Esophagus squamous epithelium (tissue), 5 donors: ENCODE measurements at regions not wholly inside any gene's neighbourhood (a gene's known extent, or its start where the extent isn't known, plus 50 kb on each side); places are given as distances from the start of the nearest gene placed in this dataset.

Experiments used
- DNase-seq: peaks from one replicate; lab custom pipeline; 2025; lab: John Stamatoyannopoulos, UW
- H3K27ac ChIP-seq, 4 donors: fragments of 200-600 bp; sonication (generic); one replicate each; pipeline ENCODE4 v1.5.1; 2016 to 2019; ENCODE audit warnings: mild to moderate bottlenecking in 1 of 4
- H3K27me3 ChIP-seq, 4 donors: fragments of 200-600 bp; sonication (generic); 1 replicate in 3 of 4; 2 replicates in 1 of 4; pipeline versions ENCODE4 v1.5.1 to v1.6.0; 2017 to 2021; ENCODE audit warnings: antibody characterized with exemption in 1 of 4
- H3K36me3 ChIP-seq, 3 donors: fragments of 200-600 bp; sonication (generic); one replicate each; pipeline ENCODE4 v1.5.1; 2016 to 2019
- H3K4me1 ChIP-seq, 3 donors: fragments of 200-600 bp; sonication (generic); one replicate each; pipeline ENCODE4 v1.5.1; 2017 to 2019
- H3K4me3 ChIP-seq, 4 donors: fragments of 200-600 bp; sonication (generic); 1 replicate in 3 of 4; 2 replicates in 1 of 4; pipeline ENCODE4 v1.5.1; 2016 to 2019; ENCODE audit warnings: mild to moderate bottlenecking in 2 of 4, moderate library complexity in 1 of 4
- H3K9me3 ChIP-seq, 3 donors: fragments of 200-600 bp; sonication (generic); one replicate each; pipeline ENCODE4 v1.5.1; 2016 to 2019
- POLR2A ChIP-seq, 4 donors: fragments of 450-650 bp; IDR thresholded peaks; one replicate each; pipeline ENCODE4 v1.6.1; 2017; ENCODE audit warnings: antibody characterized with exemption in 4 of 4, mild to moderate bottlenecking in 4 of 4, moderate library complexity in 3 of 4
- WGBS, 2 donors: methylation state at CpG; one replicate each; pipeline ENCODE4 v1.1.5; 2018; 5-methylcytosine and 5-hydroxymethylcytosine counted together
- intact Hi-C: fragments of 100-400 bp; cut with DNase I; formaldehyde crosslinking; loops from one replicate; pipeline ENCODE4 v1.15.0; 2022
- TF ChIP-seq, protein P1 (sequence below), 6 experiments: fragments of 450-650 bp in 4 of 6; fragments of 200-600 bp in 2 of 6; sonication (generic) in 2 of 6; IDR thresholded peaks; one replicate each; pipeline ENCODE4 v1.5.1; 2016 to 2019; ENCODE audit warnings: antibody characterized with exemption in 6 of 6, mild to moderate bottlenecking in 4 of 6, moderate library complexity in 4 of 6
- donor health status: DM: yes; HTN: yes; CAD: no.

DNA sequence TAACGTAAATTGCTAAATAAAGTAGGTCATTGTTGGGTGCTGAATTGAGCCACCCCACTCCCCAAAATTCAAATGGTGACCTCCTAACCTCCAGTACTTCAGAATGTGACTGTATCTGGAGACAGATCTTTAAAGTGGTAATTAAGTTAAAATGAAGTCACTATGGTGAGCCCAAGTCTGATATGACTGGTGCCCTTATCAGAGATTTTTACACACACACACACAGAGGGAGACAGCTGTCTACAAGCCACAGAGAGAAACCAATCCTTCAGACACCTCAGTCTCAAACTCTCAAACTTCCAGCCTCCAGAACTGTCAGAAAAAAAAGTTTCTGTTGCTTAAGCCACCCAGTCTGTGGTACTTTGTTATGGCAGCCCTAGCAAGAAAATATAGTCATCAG is 879.2 kb upstream of the INTU start:
- Histone ChIP-seq H3K27me3 (no peaks in the 10 kb centered on the region), H3K4me3 (no peak overlapping the region), H3K4me1 (no peaks in the 10 kb centered on the region), H3K36me3 (no peaks in the 10 kb centered on the region), H3K9me3 (no peaks in the 10 kb centered on the region), H3K27ac (no peak overlapping the region)
- intact Hi-C loops, result no loop called here
- DNase-seq, result no peak
- 59 to 100% methylated on average over 1 of the region's 1 CpG for WGBS, 2 donors
- no peak for TF ChIP-seq POLR2A (IDR thresholded peaks at IDR 0.05)
- TF ChIP-seq, protein P1, sequence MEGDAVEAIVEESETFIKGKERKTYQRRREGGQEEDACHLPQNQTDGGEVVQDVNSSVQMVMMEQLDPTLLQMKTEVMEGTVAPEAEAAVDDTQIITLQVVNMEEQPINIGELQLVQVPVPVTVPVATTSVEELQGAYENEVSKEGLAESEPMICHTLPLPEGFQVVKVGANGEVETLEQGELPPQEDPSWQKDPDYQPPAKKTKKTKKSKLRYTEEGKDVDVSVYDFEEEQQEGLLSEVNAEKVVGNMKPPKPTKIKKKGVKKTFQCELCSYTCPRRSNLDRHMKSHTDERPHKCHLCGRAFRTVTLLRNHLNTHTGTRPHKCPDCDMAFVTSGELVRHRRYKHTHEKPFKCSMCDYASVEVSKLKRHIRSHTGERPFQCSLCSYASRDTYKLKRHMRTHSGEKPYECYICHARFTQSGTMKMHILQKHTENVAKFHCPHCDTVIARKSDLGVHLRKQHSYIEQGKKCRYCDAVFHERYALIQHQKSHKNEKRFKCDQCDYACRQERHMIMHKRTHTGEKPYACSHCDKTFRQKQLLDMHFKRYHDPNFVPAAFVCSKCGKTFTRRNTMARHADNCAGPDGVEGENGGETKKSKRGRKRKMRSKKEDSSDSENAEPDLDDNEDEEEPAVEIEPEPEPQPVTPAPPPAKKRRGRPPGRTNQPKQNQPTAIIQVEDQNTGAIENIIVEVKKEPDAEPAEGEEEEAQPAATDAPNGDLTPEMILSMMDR (IDR thresholded peaks at IDR 0.05), result no peak

DNA sequence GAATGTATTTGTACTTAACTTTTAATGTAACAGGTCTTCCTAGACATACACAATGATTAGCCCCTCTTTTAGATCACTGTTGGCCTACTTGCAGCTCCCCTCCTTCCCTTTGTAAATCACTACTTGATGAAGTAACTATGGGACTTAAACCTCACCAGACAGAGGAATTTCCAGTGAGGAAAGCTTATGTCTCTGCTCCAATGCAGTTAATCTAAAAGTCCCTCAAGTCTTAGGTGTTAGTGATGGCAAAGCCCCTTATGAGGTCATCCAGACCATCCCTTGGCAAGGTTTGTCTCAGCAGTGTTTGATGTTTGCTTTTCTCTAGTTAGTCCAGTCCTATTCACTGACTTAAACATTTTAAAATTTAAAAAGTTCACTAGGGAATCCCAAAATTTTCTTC is 877.3 kb upstream of the INTU start:
- Histone ChIP-seq H3K27ac (no peak overlapping the region), H3K9me3 (no peaks in the 10 kb centered on the region), H3K4me1 (no peaks in the 10 kb centered on the region), H3K36me3 (no peaks in the 10 kb centered on the region), H3K27me3 (no peaks in the 10 kb centered on the region), H3K4me3 (no peak overlapping the region)
- intact Hi-C loops, result no loop called here
- TF ChIP-seq, protein P1 (IDR thresholded peaks at IDR 0.05), result no peak
- no peak for TF ChIP-seq POLR2A (IDR thresholded peaks at IDR 0.05)
- DNase-seq, result no peak

DNA sequence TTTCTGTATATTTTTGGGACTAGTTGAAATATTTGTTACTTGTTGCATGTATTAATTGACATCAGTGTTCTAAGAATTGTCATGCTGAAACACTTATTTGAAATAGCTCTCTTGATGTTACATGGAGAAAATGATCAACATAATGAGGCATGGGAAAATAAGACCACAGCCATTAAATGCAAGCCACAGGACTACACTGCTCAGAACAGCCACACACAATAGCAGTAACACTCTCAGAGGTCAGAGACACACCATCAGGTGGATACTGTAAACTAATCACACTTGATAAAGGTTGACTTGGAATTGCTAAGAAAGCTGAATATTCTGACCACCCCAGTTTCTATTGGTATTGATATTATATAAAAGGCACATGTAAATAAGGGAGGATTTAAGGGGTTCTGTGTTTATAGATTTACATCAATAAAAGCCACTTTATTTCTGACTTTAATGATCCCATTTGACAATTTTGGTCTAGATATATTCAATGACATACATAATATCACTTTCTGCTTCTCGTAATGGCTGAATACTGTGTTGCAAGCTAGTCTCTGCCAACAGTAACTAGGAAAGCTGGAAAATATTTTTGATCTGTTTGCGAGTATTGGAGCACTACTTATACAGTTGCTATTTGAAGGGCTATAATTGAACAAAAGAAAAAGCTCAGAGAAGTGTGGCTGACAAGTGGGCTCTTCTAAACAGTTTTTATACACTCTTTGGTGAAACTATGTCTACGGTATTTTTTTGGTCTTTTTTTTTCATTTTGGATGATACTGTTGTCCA is 876.5 kb upstream of the INTU start:
- Histone ChIP-seq H3K4me3 (no peak overlapping the region), H3K36me3 (no peaks in the 10 kb centered on the region), H3K4me1 (no peaks in the 10 kb centered on the region), H3K27ac (no peak overlapping the region), H3K9me3 (no peaks in the 10 kb centered on the region), H3K27me3 (no peaks in the 10 kb centered on the region)
- WGBS, 2 donors, result 46 to 70% methylated on average over 3 of the region's 3 CpGs
- TF ChIP-seq, protein P1 (IDR thresholded peaks at IDR 0.05), result no peak
- no peak for TF ChIP-seq POLR2A (IDR thresholded peaks at IDR 0.05)
- no peak for DNase-seq
- intact Hi-C loops, result no loop called here

DNA sequence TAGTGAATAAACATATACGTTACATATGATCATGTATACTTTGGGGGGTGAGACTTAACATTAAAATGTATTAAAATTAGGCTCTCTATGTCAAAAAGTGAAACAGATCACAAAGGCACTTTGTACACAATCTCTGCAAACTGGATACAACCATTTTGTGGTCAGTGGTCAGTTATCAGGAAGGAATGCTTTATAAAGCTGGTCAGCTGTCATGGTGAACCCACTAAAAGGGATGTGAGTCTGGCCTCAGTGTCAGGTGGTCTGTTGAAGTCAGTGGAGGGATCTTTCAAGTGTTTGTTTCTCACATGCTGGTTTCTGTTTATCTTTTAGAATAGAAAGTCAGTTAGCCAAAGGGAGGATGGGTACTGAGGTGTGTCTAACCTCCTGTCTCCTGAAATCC is 875.5 kb upstream of the INTU start:
- Histone ChIP-seq H3K36me3 (no peaks in the 10 kb centered on the region), H3K9me3 (no peaks in the 10 kb centered on the region), H3K27me3 (no peaks in the 10 kb centered on the region), H3K27ac (no peak overlapping the region), H3K4me1 (no peaks in the 10 kb centered on the region), H3K4me3 (no peak overlapping the region)
- DNase-seq, result no peak
- intact Hi-C loops, result no loop called here
- no peak for TF ChIP-seq POLR2A (IDR thresholded peaks at IDR 0.05)
- TF ChIP-seq, protein P1 (IDR thresholded peaks at IDR 0.05), result no peak
- 91% methylated on average over 1 of the region's 1 CpG for WGBS, 2 donors

DNA sequence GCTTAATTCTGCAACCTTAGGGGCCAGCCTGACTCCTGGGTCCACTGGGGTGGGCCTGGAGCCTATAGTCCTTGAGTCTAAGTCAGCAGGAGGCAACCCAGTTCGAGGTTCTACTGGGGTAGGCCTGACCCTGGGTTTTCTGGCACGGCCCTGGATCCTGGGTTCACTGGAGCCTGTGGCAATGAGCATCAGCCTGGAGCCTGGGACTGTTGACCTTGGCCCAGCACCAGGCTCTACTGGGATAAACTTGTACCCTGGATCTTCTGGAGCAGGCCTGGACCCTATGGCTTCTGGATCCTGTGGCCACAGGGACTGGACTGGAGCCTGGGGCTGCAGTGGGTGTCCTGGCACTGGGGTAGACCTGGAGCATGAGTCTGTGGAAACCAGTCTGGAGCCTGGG is 874.3 kb upstream of the INTU start:
- intact Hi-C loops, result no loop called here
- Histone ChIP-seq H3K9me3 (no peaks in the 10 kb centered on the region), H3K36me3 (no peaks in the 10 kb centered on the region)

More for the DNA sequence above, 874.3 kb upstream of the INTU start:
- WGBS, 2 donors, result 80% methylated on average over 1 of the region's 2 CpGs; no CpG with 5 or more reads in 1 of the 2 donors
- no peaks in the 10 kb centered on the region for H3K27me3 ChIP-seq
- H3K4me3 ChIP-seq, result no peak overlapping the region
- H3K27ac ChIP-seq, result no peak overlapping the region
- TF ChIP-seq POLR2A (IDR thresholded peaks at IDR 0.05), result no peak
- TF ChIP-seq, protein P1 (IDR thresholded peaks at IDR 0.05), result no peak
- no peak for DNase-seq
- no peaks in the 10 kb centered on the region for H3K4me1 ChIP-seq
